NOMO-1 treated with dmso at 0.1 percent for 144 hours (cell line): ENCODE measurements at regions not wholly inside any gene's neighbourhood (a gene's known extent, or its start where the extent isn't known, plus 50 kb on each side); places are given as distances from the start of the nearest gene placed in this dataset.

Source experiments
- DNase-seq: peaks from one replicate; lab custom pipeline; 2025; ENCODE audit not compliant: unreplicated experiment; lab: John Stamatoyannopoulos, UW

- DNase-seq = no peak
Observed at GRCh38 chr13:55410398-55411330, 1730.1 kb upstream of the PRR20A start.

DNA sequence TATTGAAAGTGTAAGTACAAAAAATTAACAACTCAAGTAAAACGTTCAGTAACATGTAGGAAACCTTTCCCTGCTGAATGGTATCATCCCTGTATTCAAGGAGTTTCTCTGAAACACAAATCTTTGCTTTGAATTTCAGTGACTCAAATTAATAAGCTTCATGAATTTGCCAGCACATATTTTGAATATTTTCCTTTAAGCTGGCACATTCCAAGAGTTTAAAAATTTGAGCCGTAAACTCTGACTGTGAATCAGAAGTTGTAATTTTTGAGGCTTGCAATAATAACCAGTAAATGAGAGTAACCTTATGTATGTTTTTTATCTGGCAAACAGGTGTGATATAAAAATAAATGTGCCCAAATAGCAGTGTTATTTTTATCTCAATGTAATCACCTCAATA is 1722.6 kb upstream of the PRR20A start:
- no peak for DNase-seq

DNA sequence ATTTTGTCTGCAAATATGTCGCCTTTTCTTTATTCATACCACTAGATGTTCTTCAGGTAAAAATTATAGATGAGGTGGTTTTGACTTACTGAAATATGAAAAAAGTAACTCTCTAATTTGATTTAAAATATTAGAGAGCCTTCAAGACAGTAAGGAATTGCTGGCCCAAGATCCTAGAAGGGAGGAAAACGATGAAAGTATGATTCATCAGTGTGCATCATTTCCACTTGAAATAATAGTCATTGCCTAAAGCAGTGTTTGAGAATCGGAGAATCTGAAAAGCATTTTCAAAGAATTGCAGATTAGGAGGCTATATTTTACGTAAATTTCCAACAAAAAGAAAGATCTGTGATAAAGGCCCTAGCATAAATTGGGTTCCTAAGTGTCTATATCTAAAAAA is 1707.9 kb upstream of the PRR20A start:
- DNase-seq = no peak

GRCh38 chr13:55437162-55437561 is 1703.6 kb upstream of the PRR20A start:
- no peak for DNase-seq

DNA sequence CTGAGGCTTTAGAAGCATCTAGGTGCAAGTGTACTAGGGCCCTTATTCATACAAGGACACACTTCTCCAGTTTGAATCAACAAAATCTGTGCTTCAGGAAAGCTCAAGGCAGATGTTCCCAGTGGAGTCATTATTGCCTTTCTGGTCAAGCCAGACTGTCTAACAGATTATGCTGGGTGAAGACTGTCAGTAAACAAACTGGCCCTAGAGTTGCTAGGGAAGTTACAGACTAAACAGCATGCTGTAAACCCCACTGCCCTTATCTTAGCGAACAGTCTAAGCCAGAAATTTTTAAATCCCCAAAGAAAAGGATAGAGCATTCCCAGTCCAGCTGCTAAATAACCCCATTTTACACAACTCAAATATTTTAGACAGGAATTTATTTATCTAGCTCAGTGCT is 1701.3 kb upstream of the PRR20A start:
- DNase-seq = no peak

- DNase-seq = no peak
Observed at GRCh38 chr13:55440465-55441085, 1700.1 kb upstream of the PRR20A start.

- DNase-seq = no peak
Observed at GRCh38 chr13:55464222-55464621, 1676.5 kb upstream of the PRR20A start.

GRCh38 chr13:55467476-55467875 is 1673.2 kb upstream of the PRR20A start:
- no peak for DNase-seq

DNA sequence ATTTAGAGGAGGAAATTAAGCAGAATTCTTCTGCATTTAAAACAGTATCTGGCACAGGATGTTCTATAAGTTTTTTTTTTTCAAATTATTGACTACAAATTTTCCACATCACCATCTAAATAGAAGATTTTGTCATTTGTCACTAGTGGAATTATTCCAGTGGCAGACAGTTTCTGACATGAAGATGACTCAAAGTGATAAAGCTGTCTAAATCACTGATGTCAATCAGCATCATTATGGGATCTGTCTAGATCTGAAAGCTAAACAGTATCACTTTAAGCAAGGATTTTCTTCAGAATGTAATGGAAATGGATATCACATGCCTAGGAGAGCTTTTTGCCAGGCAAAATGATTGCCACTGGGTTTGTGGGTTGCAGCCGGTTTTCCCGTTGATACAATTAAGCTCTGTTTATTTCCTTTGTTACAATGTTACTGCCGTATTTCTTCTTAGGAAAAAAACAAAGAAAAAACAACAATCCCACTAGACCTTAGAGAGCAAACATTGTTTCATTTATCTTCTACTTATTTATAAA is 1657.0 kb upstream of the PRR20A start:
- no peak for DNase-seq

DNA sequence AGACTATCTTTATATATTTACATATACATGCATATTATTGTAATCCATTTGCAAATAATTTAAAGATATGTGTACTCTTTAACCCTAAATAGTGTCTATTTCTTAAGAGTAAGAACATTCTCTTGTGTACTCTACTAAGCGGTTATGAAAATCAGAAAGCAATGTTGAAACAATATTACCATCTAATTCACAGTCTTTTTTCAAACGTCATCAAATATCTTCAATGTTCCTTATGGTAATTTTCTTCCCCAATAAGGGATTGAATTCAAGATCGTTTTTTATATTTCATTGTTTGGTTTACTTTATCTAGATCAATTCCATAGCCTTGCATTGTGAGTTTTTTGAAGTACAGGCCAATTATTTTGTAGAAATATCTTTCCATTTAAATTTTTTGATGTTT is 1647.4 kb upstream of the PRR20A start:
- DNase-seq = no peak

DNA sequence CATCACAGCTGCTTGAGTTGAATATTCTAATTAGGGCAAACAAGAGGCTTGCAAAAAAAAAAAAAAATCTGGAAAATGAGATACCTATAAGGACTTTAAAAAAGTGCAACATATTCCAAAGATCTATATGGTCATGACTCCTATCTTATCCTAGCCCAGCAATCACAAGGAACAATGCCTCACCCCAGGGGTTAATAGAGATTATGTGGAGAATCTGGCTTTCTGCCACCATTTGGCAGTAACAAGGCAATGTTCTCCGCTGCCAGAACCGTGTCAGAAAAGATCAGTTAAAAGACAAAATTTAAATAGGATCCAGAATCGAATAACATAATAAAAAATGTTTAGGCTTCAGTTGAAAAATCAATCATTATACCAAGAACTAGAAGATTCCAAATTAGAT is 1643.2 kb upstream of the PRR20A start:
- DNase-seq = no peak

DNA sequence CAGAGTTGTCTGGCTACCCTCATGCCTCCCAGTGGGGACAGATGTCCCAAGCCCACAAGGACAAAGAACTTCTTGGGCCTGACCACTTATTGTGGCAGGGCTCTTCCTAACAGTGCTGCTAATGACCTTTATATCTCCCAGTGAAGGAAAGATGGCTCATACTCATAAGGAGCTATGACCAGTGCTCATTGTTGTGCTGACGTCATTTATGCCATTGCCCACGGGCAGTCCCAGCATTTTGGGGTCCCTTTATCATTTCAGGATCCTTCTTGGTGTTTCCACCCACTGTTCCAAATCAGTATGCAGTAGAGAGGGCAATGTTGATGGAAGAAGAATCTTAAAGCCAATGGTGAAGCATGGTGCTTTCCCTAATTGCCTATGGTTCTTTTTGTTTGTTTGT is 1640.0 kb upstream of the PRR20A start:
- no peak for DNase-seq

GRCh38 chr13:55516610-55517009 is 1624.1 kb upstream of the PRR20A start:
- no peak for DNase-seq

DNA sequence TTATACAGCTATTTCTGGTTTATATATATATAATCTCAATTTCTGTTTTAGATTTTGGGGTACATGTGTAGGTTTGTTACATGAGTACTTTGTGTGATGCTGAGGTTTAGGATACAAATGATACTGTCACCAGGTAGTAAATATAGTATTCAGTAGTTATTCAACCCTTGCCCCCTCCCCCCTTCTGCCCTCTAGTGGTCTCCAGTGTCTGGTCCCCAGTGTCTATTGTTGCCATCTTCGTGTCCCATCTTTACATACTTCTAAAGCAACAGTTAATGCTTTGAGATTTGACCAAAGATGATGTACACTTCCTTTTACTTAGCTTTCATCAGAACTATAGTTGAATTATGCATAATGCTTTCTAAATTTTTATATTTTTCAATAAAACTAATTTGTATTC is 1623.4 kb upstream of the PRR20A start:
- no peak for DNase-seq

DNA sequence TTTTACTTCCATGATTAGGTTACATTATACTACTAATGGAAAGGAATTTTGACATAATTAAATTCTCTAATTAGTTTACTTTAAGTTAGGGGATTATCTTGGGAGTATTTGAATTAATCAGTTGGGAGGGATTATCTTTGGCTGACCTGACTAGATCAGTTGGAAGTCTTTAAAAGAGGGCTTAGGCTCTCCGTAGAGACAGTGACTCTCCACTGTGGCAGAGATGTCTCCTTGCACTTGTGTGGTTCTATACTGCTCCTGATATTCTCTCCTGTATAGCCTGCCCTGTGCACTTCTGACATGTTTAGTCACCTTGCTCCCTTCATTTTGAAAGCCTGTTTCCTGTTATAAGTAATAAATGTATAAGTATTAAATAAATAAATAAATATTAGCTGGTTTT is 1612.3 kb upstream of the PRR20A start:
- DNase-seq = no peak

GRCh38 chr13:55534306-55534705 is 1606.4 kb upstream of the PRR20A start:
- DNase-seq = no peak

- no peak for DNase-seq
Observed at GRCh38 chr13:55538424-55538823, 1602.3 kb upstream of the PRR20A start.

GRCh38 chr13:55543053-55543452 is 1597.7 kb upstream of the PRR20A start:
- no peak for DNase-seq

- DNase-seq = no peak
Observed at GRCh38 chr13:55550624-55551023, 1590.1 kb upstream of the PRR20A start.

GRCh38 chr13:55553701-55554100 is 1587.0 kb upstream of the PRR20A start:
- no peak for DNase-seq

- DNase-seq = no peak
Observed at GRCh38 chr13:55554741-55555140, 1586.0 kb upstream of the PRR20A start.

DNA sequence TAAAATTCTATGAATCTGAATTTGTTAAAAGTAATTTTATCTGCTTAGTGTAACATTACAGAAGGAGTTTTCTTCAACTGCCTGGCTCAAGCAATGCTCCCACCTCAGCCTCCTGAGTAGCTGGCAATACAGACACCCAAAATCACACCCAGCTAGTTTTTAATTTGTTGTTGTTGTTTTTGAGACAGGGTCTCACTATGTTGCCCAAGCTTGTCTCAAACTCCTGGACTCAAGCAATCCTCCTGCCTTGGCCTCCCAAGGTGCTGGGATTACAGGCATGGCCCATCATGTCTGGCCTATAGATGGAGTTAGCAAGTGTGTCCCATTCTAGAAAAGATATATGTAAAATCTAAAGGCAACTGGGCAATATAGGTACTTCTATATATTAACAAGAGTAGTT is 1580.4 kb upstream of the PRR20A start:
- no peak for DNase-seq
